ENCODE measurements at regions not wholly inside any gene's neighbourhood (a gene's known extent, or its start where the extent isn't known, plus 50 kb on each side); places are given as distances from the start of the nearest gene placed in this dataset.

- in situ Hi-C loops (cut with MboI), result no loop called here
- POLR2A ChIA-PET, result no interaction called here
Observed at GRCh38 chrX:51421972-51422597, 74.3 kb downstream of the NUDT11 start.

More at GRCh38 chrX:51421972-51422597, 74.3 kb downstream of the NUDT11 start:
- no peak overlapping the region for H3K4me3 ChIP-seq
- DNase-seq (ENCODE audit: low read depth, low spot score) (no peak), FAIRE-seq (no peak), ATAC-seq (peak; percentile 51)
- no peaks in the 10 kb centered on the region for H3K27me3 ChIP-seq (replicated peaks in 1 of 2; ENCODE audit: control insufficient read depth in 2 of 2, insufficient read depth in 2 of 2, low read length in 1 of 2)
- CTCF ChIA-PET, result interaction anchor here (0.9 to 4.1 kb wide), 12 partner anchors 10 to 278 kb away, joined by 3 to 30 read pairs (median 8); no protein-coding TSS in a partner anchor
- H3K79me2 ChIP-seq (ENCODE audit: control insufficient read depth, insufficient read depth, low read length), result no peaks in the 10 kb centered on the region
- intact Hi-C loops (cut with micrococcal nuclease; ENCODE audit: unreplicated experiment), result loop anchor here (2.0 to 5.0 kb wide), 2 partner anchors 85 to 277 kb away; no protein-coding TSS in a partner anchor
- H3K9me3 ChIP-seq (replicated peaks; ENCODE audit: control insufficient read depth, insufficient read depth, low read length), result no peaks in the 10 kb centered on the region
- H3K4me2 ChIP-seq (ENCODE audit: control insufficient read depth, insufficient read depth), result no peak overlapping the region
- SMC1A ChIA-PET (ENCODE audit: uncharacterized antibody, unreplicated experiment), result interaction anchor here (0.6 to 2.2 kb wide), 3 partner anchors 20 to 278 kb away, joined by 3 to 10 read pairs (median 4); no protein-coding TSS in a partner anchor
- H2AFZ ChIP-seq (ENCODE audit: control insufficient read depth, low read depth, low read length), result no peak overlapping the region
- BruUV-seq (replicated peaks), result no TSS peak
- RAD21 ChIA-PET (ENCODE audit: unreplicated experiment), result no interaction called here
- H3K4me1 ChIP-seq (ENCODE audit: control insufficient read depth, insufficient read depth, low read length), result no peaks in the 10 kb centered on the region
- H3K9ac ChIP-seq (ENCODE audit: control insufficient read depth, insufficient read depth, low read length), result no peak overlapping the region
- H3K36me3 ChIP-seq (ENCODE audit: control insufficient read depth in 2 of 2, insufficient read depth in 2 of 2, low read length in 1 of 2), result no peaks in the 10 kb centered on the region
- 0% methylated on average over 4 of the region's 4 CpGs for WGBS (ENCODE audit: insufficient coverage, insufficient replicate concordance, low lambda C conversion rate, missing lambda C conversion rate)
- H4K20me1 ChIP-seq (ENCODE audit: control insufficient read depth, insufficient read depth), result no peaks in the 10 kb centered on the region
- no peak for TF ChIP-seq RUNX3 (IDR thresholded peaks at IDR 0.05; ENCODE audit: low read length)
- no peak for TF ChIP-seq SKIL (IDR thresholded peaks at IDR 0.05; ENCODE audit: low read depth, poor library complexity, severe bottlenecking)
- no peak for TF ChIP-seq ZNF207 (IDR thresholded peaks at IDR 0.05; ENCODE audit: borderline replicate concordance)
- TF ChIP-seq NKRF (conservative IDR thresholded peaks at IDR 0.05), result no peak
- no peak for TF ChIP-seq FOXM1 (IDR thresholded peaks at IDR 0.05; ENCODE audit: low read depth, low read length)
- TF ChIP-seq SMC3 (IDR thresholded peaks at IDR 0.05; ENCODE audit: borderline replicate concordance, low read length), result no peak
- no peak for TF ChIP-seq ATF7 (IDR thresholded peaks at IDR 0.05; ENCODE audit: low read depth)
- no peak for TF ChIP-seq RELB (IDR thresholded peaks at IDR 0.05; ENCODE audit: low read depth)
- no peak for TF ChIP-seq BCL3 (IDR thresholded peaks at IDR 0.05; ENCODE audit: borderline replicate concordance, insufficient read depth, low read depth, low read length, poor library complexity, severe bottlenecking)
- no peak for TF ChIP-seq TCF3 (IDR thresholded peaks at IDR 0.05; ENCODE audit: borderline replicate concordance, insufficient read depth, low read depth, low read length)
- no peak overlapping the region for H3K27ac ChIP-seq (ENCODE audit: control insufficient read depth, insufficient read depth)
